Epithelial cell of proximal tubule (primary cell): ENCODE measurements at regions not wholly inside any gene's neighbourhood (a gene's known extent, or its start where the extent isn't known, plus 50 kb on each side); places are given as distances from the start of the nearest gene placed in this dataset.
"Not testable (repeated sequence)": the region's sequence is repeated elsewhere in the genome, so short reads cannot be mapped to it uniquely, and the experiment has no call there.

Experiments used
- DNase-seq: peaks from one replicate; pipeline ENCODE4 v3.0.0-alpha.2; 2011; ENCODE audit warnings: low read depth
- H3K4me3 ChIP-seq: 2 replicates; pipeline ENCODE4 v1.5.1; 2011; ENCODE audit warnings: low read depth, mild to moderate bottlenecking, low read length
- TF ChIP-seq, protein P1 (sequence below): conservative IDR thresholded peaks from 2 replicates; pipeline ENCODE4 v1.5.1; 2012; ENCODE audit warnings: low read depth, mild to moderate bottlenecking, low read length

DNA sequence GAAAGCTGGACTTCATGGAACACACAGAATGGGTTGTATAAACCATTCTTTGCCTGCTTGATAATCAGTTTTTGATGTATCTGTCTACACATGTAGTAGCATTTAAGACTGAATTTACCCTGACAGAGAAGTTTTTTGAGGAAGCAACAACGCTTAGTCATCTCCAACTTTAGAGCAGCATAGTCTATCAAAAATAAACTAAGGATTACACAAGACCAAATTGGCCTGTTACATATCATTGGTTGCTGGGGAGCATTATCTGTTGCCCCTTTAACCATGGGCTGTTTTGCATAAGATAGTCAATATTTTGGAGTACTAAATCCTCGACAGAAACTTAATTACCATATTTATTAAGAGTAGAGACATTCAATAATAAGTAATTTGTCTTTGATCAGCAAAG lies 347.4 kb downstream of the FAM47B start:
- TF ChIP-seq, protein P1, sequence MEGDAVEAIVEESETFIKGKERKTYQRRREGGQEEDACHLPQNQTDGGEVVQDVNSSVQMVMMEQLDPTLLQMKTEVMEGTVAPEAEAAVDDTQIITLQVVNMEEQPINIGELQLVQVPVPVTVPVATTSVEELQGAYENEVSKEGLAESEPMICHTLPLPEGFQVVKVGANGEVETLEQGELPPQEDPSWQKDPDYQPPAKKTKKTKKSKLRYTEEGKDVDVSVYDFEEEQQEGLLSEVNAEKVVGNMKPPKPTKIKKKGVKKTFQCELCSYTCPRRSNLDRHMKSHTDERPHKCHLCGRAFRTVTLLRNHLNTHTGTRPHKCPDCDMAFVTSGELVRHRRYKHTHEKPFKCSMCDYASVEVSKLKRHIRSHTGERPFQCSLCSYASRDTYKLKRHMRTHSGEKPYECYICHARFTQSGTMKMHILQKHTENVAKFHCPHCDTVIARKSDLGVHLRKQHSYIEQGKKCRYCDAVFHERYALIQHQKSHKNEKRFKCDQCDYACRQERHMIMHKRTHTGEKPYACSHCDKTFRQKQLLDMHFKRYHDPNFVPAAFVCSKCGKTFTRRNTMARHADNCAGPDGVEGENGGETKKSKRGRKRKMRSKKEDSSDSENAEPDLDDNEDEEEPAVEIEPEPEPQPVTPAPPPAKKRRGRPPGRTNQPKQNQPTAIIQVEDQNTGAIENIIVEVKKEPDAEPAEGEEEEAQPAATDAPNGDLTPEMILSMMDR: no peak
- DNase-seq: no peak
- no peak overlapping the region for H3K4me3 ChIP-seq

DNA sequence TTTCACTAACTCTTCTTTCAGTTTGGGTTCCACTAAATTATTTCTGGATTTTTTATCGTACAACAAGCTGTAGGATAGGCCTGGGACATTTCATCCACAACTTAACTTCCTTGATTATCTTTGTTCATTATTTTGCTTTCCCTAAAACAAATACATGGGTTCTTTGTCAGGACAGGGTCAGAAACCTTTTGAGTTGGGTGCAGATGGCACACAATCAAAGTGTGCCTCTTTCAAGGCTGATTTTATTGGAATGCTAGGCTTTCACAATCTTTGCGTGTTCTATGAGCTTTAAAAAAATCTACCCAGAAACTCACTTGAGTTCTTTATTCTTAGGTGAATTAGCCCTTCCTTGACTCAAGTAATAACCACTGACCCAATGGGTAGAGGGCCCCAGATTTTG lies 348.4 kb downstream of the FAM47B start:
- H3K4me3 ChIP-seq: no peak overlapping the region
- no peak for DNase-seq
- TF ChIP-seq, protein P1: no peak

DNA sequence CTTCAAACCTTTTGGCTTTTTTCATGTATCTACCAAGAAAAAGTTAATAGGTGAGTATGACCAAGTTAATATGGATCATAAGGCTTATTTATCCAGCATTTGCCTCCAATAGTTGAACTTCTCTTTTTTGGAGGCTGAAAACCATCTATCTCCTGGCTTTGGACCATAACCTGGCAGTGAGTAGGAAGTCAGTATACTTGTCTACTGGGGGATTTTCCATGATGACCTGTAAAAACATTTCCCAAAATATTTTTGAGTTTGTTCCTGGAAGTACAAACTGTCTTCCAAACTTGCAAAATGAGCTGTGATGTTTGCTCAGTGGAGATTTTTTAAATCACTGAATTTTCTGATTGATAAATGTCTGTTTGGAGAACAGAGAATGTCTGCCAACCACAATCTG lies 349.9 kb downstream of the FAM47B start:
- TF ChIP-seq, protein P1: no peak
- no peak for DNase-seq
- no peak overlapping the region for H3K4me3 ChIP-seq

DNA sequence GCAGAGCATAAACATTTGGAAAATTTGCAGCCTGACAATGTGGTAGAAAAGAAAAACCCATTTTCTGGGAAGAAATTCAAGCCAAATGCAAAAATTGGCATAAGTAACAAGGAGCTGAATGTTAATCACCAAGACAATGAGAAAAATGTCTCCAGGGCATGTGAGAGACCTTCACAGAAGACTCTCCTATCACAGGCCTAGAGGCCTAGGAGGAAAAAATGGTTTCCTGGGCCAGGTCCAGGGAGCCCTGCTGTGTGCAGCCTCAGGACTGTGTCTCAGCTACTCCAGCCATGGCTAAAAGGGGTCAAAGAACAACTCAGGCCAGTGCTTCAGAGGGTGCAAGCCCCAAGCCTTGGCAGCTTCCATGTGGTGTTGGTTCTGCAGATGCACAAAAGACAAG lies 362.4 kb downstream of the FAM47B start:
- DNase-seq, H3K4me3 ChIP-seq: not testable (repeated sequence)

DNA sequence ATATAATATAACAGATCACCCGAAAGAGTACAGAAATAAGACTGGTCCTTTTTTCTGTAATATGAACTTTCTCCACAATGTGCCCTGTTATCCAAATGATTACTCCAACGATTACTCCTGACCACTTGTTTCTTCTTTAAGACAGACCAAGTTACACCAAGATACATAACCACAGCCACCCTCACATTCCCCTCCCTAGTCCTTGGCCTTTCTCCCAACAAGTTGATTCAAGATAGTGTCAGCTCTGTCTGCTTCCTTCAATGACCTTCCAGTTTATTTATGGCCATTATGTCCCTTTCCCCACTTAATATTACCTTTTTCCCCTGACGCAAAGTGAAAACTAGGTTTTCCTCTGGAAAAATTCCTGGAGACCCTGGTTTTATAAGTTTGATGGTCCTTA lies 397.2 kb downstream of the FAM47B start:
- H3K4me3 ChIP-seq: no peak overlapping the region
- TF ChIP-seq, protein P1: no peak
- DNase-seq: no peak

DNA sequence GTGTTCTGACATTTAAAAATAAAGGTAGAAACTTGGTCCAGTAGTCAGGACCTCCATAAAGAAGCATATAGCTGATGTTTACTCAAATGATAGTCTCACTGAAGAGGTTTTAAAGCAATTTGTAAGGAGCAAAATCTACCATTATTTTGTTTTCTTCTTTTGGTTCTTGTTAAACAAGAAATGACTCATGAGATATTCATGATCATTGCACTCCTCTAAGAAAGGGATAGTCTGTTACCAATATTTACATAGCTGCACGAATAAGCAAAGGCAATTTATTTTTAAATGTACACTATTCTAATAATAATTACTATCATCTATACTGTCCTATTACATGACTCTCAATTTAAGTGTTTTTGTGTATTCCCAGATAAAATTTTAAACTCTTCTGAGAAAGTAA lies 397.9 kb downstream of the FAM47B start:
- DNase-seq: no peak
- TF ChIP-seq, protein P1: no peak
- no peak overlapping the region for H3K4me3 ChIP-seq

DNA sequence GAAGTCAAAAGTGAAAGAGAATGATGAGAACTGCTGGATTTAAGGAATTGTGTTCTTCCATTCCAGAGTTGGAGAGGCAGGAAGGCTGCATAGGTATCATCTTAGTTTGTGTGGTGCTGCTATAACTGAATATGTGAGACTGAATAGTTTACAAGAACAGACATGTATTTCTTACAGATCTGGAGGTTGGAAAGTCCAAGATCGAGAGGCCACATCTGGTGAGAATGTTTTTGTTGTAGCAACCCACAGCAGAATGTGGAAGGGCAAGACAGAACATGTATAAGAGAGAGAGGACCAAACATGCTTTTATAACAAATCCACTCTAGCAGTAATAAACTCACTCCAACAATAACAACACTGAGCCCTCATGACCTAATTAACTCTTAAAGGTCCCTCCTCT lies 408.6 kb downstream of the FAM47B start:
- H3K4me3 ChIP-seq: no peak overlapping the region
- no peak for DNase-seq

More for the DNA sequence above, 408.6 kb downstream of the FAM47B start:
- TF ChIP-seq, protein P1: no peak
